H54 (cell line): ENCODE measurements at regions not wholly inside any gene's neighbourhood (a gene's known extent, or its start where the extent isn't known, plus 50 kb on each side); places are given as distances from the start of the nearest gene placed in this dataset.

Experiments used
- DNase-seq: peaks from one replicate; pipeline ENCODE4 v3.0.0; 2011; ENCODE audit warnings: low spot score, mixed read lengths; ENCODE audit not compliant: insufficient read length
- FAIRE-seq: peaks from 3 replicates; lab custom pipeline; 2011; peaks lifted over from hg19 to GRCh38; lab: Jason Lieb, UNC
- POLR2A ChIP-seq: IDR thresholded peaks from 2 replicates; pipeline ENCODE4 v1.6.1; 2011; ENCODE audit warnings: low read depth, mild to moderate bottlenecking, low read length

DNA sequence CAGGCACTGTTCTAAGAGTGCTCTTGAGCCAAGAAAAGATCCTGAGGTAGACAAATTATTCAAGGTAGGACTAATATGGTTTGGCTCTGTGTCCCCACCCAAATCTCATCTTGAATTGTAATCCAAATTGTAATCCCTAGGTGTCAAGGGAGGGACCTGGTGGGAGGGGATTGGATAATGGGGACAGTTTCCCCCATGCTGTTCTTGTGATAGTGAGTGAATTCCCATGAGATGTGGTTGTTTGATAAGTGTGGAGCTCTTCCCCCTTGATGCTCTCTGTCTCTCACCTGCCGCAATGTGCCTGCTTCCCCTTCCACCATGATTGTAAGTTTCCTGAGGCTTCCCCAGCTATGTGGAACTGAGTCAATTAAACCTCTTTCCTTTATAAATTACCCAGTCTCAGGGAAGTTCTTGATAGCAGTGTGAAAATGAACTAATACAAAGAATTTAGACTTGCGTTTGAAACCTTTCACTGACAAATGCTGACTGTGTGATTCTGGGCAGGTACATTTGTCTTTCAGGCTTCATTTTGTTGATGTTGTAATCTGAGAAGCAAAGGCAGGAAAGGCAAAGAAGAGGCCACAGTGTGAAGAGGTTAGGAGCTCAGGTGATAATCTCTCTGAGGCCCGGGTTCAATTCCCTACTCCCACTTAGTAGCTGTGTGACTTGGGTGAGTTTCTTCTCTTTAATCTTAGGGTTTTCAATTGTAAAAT is 115.8 kb upstream of the PAX6 start:
- FAIRE-seq (no peak), DNase-seq (no peak)
- no peak for TF ChIP-seq POLR2A

DNA sequence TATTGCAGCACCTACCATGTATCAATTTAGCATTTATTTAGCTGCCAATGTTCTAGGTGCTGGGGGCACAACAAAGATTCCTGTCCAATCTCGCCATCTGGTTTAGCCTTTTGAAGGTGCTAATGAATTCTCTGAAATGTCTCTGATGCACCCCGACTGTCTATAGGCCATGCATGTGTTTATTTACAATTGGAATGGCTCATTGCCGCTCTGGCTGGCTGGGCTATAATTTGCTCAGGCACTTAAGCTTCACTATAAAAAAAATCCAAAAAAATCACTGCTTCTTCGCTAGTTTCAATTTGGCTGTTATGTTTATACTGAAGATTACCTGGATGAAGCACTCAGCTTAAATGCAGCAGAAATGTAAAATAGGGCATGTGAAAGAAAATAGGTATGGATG is 115.0 kb upstream of the PAX6 start:
- TF ChIP-seq POLR2A = no peak
- FAIRE-seq (no peak), DNase-seq (no peak)

- FAIRE-seq = no peak
- TF ChIP-seq POLR2A = no peak
- DNase-seq = no peak
Measured at GRCh38 chr11:31922450-31922849, 111.3 kb upstream of the PAX6 start.

DNA sequence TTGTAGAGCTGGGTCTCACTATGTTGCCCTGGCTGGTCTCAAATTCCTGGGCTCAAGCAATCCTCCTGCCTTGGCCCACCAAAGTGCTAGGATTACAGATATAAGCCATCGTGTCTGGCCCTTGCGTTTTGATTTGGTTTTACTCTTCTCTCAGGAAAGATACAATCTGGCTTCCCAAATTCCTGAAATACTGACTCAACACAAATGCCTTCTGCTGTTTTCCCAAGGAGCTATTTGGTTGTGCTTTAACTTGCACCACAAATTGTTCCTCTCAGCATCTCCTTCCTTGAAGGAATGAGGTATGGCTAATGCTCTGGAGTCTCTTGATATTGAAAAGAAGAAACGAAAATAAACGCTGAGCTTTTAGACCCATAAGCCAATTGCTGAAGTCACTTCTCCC is 110.0 kb upstream of the PAX6 start:
- FAIRE-seq (no peak), DNase-seq (no peak)
- TF ChIP-seq POLR2A = no peak

DNA sequence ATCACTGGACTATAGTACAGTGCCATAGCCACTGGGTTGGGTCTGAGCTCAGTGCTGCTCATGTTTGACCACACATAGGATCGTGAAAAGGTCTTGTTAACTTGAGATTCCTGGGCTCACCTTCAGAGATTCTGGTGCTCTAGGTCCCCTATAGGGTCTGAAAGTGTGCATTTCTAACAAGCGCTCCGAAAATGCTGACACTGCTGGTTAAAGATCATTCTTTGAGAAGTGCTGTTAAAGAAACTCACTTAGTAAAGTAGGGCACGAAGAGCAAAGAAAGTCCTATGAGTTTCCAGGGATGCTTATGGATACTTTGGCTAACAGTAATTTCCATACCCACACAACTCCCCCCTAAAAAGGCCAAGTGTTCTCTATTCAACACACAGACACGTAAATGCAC is 108.1 kb upstream of the PAX6 start:
- DNase-seq = no peak
- TF ChIP-seq POLR2A = no peak
- no peak for FAIRE-seq

DNA sequence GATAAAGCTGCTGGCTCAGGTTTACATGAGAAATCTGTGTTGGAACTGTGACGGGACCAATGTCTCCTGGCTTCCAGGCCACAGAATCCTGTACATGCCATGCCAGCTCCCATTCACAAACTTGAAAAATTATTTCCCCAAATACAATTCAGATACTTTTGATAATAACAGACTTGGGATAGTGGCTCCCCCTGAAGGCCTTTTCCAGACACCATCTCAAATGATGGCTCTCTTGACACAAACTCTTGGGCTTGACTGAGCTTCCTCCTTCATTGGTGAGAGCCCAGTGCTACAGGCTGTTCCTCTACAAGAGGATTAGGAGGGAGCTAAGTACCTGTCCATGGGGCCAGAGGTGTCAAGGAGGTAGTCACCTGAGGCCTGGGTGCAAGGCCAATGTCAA is 104.7 kb upstream of the PAX6 start:
- no peak for DNase-seq
- no peak for TF ChIP-seq POLR2A
- FAIRE-seq = no peak

GRCh38 chr11:31913985-31914384 is 102.9 kb upstream of the PAX6 start:
- no peak for DNase-seq
- no peak for FAIRE-seq
- no peak for TF ChIP-seq POLR2A

- no peak for DNase-seq
- FAIRE-seq = no peak
- TF ChIP-seq POLR2A = no peak
Measured at GRCh38 chr11:31912808-31913207, 101.7 kb upstream of the PAX6 start.

GRCh38 chr11:31910950-31911576 is 99.9 kb upstream of the PAX6 start:
- DNase-seq = no peak
- TF ChIP-seq POLR2A = no peak
- FAIRE-seq = no peak

- DNase-seq (no peak), FAIRE-seq (no peak)
- no peak for TF ChIP-seq POLR2A
Measured at GRCh38 chr11:31903225-31904074, 92.3 kb upstream of the PAX6 start.

DNA sequence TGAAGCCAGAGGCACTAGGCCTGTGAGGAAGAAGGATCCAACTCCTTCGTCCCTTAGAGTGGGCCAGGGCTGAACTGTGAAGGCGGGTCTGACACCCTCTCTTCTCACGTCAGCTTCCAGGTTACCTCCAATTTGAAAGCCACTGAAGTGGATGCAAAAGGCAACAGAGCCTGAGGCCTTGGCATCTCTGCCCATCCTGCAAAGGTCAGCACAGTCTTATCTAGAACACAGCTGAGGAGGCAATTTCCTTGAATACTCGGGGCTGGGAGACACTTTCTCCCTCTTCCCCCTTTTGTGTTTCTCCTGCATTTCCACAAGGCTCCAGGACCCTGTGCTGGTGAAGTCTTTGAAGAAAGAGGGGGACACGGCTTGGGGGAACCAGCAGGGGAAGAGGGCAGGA is 91.6 kb upstream of the PAX6 start:
- FAIRE-seq (no peak), DNase-seq (no peak)
- TF ChIP-seq POLR2A = no peak

DNA sequence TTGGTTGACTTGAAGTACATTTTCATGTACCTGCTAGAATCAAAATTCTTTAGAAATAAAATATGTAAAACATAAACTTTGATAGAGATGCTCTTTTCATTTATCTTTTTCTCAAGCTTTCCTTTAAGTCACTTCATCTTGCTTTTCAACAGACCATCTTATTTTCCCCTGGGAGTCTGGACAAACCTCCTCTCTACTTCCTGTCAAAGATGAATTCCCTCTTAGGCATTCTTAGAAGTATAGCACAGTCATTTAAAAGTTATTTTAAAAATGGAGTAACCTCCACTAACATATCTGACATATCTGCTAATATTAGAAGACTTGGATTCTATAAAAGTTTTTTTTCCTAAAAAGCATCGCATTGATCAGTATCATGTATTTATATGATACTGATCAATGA is 84.8 kb upstream of the PAX6 start:
- no peak for TF ChIP-seq POLR2A
- no peak for FAIRE-seq
- no peak for DNase-seq

DNA sequence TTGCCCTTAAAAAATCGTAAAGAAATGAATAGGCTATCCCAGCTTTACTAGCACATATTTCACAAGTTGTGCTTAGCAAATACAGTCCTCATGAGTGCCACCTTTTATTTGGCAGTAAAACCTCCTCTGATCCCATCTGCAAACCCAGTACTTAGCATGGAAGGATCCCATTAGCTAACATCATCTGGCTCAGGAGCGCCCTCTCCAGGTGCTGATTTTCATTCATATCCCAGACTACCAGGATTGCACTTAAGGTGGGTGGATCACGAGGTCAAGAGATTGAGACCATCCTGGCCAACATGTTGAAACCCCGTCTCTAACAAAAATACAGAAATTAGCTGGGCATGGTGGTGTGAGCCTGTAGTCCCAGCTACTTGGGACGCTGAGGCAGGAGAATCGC is 76.1 kb upstream of the PAX6 start:
- no peak for TF ChIP-seq POLR2A
- FAIRE-seq (no peak), DNase-seq (peak; percentile 29)

DNA sequence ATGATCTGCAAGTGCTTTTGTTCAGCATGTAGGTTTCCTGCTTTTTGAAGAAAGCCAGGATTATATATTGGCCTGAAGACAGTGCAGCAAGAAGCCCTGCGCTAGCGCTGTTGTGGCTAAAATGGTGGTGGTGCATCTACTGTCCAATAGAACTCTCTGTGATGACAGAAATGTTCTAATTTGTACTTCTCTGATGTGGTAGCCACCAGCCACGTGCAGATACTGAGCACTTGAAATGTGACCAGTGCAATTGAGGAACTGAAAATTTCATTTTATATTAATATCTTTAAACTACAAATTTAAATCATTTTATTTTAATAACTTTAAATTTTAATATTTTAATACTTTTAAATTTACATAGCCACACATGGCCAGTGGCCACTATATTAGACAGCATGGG is 73.0 kb upstream of the PAX6 start:
- no peak for FAIRE-seq
- DNase-seq = no peak
- no peak for TF ChIP-seq POLR2A

DNA sequence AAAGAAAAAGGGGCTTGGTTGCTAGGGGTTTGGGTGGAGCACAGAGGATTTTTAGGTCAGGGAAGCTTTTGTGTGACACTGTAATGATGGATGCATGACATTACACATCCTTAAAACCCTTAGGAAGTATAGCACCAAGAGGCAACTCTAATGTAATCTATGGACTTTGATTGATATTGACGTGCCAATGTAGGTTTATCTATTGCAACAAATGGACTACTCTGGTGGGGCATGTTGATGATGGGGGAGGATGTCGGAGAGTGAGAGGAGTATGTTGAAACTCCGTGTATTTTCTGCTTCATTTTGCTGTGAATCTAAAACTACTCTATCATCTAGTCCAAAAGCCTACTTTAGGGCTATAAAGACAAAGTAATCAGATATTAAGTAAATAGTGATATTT is 72.3 kb upstream of the PAX6 start:
- TF ChIP-seq POLR2A = no peak
- no peak for FAIRE-seq

More for the DNA sequence above, 72.3 kb upstream of the PAX6 start:
- no peak for DNase-seq
